Endothelial cell of umbilical vein (primary cell): ENCODE measurements at regions not wholly inside any gene's neighbourhood (a gene's known extent, or its start where the extent isn't known, plus 50 kb on each side); places are given as distances from the start of the nearest gene placed in this dataset.

Experiments
- EZH2 ChIP-seq: IDR thresholded peaks from 2 replicates; pipeline ENCODE4 v1.6.1; 2012; ENCODE audit warnings: borderline replicate concordance, low read depth, mild to moderate bottlenecking, moderate library complexity, low read length, inconsistent platforms; ENCODE audit not compliant: severe bottlenecking
- FOS ChIP-seq: IDR thresholded peaks from 2 replicates; pipeline ENCODE4 v1.6.1; 2011; ENCODE audit warnings: mild to moderate bottlenecking, low read length, moderate library complexity, borderline replicate concordance; ENCODE audit not compliant: insufficient read depth
- GATA2 ChIP-seq: IDR thresholded peaks from 2 replicates; pipeline ENCODE4 v1.7.0; 2011; ENCODE audit warnings: low read depth, mild to moderate bottlenecking, moderate library complexity, mixed read lengths, low read length; ENCODE audit not compliant: insufficient read length, insufficient read depth
- JUN ChIP-seq: IDR thresholded peaks from 2 replicates; pipeline ENCODE4 v1.6.1; 2011; ENCODE audit warnings: borderline replicate concordance, low read depth; ENCODE audit not compliant: insufficient read length, insufficient read depth
- POLR2A ChIP-seq: IDR thresholded peaks from 2 replicates; pipeline ENCODE4 v1.6.1; 2012; ENCODE audit warnings: low read depth, mild to moderate bottlenecking, control low read depth, low read length
- TF ChIP-seq, protein P1 (sequence below), 2 donors: IDR thresholded peaks; 1 replicate in 1 of 2; 2 replicates in 1 of 2; pipeline ENCODE4 v1.5.1; 2011; ENCODE audit warnings: low read length in 2 of 2, mild to moderate bottlenecking in 2 of 2, moderate library complexity in 2 of 2, control low read depth in 1 of 2, inconsistent platforms in 1 of 2, low read depth in 1 of 2; ENCODE audit not compliant: insufficient read depth in 1 of 2; ENCODE audit errors: extremely low read depth in 1 of 2

DNA sequence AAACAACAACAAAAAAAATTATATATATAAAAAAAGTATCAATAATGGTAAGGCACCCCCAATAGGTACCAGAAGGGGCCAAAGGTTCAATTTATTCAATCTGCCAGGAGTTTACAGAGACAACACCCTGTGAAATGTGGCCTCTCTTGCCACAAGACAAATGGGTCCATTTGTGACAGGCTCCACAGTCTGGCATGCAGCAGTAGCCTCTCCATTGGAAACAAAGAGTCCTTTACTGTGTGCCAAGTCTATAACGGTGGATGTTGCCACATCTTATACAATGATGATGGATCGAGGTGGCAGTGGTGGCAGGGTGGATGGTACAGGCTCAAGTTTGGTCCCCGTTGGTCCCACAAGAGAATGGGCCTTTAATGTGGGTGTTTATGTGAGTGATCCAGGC, 70.1 kb upstream of the SH3RF1 start:
- TF ChIP-seq POLR2A (no peak), EZH2 (no peak), JUN (no peak), FOS (no peak), GATA2 (no peak)
- TF ChIP-seq, protein P1, sequence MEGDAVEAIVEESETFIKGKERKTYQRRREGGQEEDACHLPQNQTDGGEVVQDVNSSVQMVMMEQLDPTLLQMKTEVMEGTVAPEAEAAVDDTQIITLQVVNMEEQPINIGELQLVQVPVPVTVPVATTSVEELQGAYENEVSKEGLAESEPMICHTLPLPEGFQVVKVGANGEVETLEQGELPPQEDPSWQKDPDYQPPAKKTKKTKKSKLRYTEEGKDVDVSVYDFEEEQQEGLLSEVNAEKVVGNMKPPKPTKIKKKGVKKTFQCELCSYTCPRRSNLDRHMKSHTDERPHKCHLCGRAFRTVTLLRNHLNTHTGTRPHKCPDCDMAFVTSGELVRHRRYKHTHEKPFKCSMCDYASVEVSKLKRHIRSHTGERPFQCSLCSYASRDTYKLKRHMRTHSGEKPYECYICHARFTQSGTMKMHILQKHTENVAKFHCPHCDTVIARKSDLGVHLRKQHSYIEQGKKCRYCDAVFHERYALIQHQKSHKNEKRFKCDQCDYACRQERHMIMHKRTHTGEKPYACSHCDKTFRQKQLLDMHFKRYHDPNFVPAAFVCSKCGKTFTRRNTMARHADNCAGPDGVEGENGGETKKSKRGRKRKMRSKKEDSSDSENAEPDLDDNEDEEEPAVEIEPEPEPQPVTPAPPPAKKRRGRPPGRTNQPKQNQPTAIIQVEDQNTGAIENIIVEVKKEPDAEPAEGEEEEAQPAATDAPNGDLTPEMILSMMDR (IDR thresholded peaks at IDR 0.05; ENCODE audit: extremely low read depth in 1 of 2, insufficient read depth in 1 of 2, low read depth in 1 of 2, low read length in 2 of 2), result no peak
